ENCODE measurements at regions not wholly inside any gene's neighbourhood (a gene's known extent, or its start where the extent isn't known, plus 50 kb on each side); places are given as distances from the start of the nearest gene placed in this dataset.

DNA sequence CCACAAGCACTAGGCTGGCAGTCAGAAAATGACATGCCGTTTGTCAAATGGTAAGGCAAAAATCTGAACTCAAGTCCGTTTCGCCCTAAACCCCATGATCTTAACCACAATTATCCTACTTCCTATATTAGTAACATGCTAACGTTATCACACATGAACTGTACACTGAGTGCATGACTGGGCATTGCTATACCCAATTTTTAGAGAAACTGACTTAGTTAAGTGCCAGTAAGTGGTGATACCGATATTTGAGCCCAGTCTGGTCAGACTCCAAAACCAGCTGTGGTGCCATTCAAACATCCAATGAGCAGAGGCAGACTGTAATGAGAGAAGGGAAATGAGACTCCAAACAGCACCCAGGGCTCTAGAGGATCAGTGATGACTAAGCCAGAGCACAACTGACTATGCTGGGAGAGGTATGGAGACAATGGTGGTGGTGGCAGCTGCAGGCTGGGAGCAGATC is 311.7 kb upstream of the PKDCC start:
- DNase-seq = no peak

DNA sequence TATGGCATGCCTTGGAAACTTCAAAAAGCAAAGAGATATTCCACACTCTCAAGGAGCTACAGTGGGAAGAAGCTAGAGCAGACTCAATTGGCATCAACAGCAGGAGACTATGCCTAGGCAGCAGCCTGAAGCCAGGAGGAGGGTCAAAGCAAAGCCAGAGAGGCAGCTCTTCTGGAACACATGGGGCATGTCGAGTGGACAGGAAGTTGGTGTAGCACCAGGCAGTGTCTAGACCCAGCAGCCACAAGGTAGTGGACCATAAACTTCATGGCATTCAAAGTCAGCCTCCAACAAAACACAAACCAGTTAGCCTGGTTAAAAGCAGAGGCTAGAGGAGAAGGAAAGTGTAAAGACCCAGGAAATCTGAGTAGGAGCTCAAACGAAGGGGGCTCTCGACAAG is 311.2 kb upstream of the PKDCC start:
- no peak for DNase-seq

DNA sequence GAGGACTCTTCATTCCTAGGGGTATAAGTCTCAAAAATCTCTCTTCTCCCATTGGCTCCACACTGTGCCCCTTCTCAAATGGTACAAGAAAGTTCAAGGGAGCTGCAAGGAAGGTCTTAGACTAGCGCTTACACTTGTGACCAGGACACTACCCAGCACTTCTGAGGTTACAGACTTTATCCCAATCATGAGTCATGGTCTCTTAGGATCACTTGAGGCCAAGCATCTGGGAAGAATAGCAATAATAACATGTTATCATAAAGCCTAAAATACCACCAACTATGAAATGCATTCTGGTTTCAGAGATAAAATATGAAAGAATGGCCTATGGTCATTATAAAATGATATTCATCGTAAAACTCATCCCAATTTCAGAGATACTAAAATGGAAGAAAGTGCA is 309.9 kb upstream of the PKDCC start:
- no peak for DNase-seq

DNA sequence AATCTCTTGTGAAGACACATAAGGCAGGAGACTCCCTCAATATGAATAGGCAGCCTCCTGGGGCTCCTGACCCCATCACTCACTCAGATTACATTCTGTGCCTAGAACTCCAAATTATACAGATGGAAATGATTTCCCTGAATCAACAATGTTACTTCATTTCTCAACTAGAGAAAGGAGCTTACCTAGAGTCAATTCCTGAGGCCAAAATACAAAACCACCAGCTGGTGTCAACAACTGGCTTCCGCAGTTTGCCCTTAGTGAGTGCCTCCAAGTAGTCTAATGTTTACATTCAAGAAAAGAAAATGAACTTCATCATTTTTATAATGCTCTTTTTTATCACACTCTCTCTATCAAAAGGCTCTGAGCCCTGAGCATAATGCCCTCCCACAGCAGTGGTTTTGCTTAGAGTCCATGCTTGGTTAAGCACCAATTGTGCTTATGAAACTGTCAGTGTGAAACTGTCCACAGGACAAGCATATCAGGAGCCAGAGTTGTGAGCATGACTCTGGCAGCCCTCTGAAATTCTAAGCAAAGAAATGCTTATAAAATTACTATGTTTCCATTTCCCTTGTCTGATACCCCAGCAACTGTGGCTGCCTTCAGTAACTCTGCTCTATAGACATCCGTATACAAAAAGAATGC is 305.7 kb upstream of the PKDCC start:
- DNase-seq = no peak

DNA sequence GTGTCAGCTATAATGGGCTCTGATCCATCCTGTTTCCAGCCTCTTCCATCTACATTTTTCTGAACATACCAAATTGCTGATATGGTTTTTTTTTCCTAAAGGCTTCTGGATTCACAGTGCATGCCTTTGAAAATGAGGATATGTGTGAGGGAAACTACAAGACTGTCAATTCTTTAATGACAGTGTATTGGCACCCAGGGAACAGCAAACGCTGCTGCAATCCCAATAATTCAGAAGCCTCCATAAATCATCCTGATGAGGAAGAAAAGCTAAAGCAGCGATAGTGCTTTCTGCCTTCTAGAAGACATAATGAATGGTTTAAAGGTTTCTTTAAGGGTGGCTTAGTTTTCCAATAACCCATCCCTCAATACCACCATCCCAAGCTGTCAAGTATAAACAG is 304.5 kb upstream of the PKDCC start:
- no peak for DNase-seq

DNA sequence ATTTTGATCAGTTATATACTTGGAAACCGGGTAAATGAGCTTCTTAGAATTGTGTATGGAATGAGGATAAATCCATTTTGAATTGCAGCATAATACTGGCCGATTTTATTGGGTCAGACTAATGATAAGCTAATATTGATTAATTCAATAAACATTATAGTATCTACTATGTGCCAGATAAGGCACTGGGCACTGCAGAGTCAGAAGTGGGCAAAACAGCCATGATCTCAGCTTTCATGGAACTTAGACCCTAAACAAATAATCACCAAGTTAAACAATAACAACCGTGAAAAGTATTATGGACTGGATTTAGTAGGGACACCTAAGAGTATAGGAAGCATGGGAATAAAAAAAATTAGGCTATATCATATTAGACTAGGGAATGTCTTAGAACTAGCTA is 297.0 kb upstream of the PKDCC start:
- no peak for DNase-seq

DNA sequence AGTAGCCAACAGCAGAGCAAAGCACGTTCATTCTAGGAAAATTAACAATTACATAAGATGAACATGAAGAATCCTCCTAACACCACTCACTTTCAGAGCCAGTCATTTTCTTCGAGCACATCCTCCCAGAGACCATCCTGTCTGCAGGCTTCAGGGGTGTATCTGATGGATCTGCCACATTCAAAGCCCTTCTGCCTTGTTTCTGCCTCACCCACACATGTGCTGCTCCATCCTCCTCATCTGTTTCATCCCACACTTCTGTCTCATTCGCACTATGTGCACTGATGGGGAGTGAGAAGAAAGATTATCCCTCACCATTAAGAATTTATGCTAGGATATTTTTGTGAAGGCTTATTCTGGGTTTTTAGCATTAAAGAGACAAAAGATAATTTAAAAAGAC is 287.9 kb upstream of the PKDCC start:
- DNase-seq = no peak

DNA sequence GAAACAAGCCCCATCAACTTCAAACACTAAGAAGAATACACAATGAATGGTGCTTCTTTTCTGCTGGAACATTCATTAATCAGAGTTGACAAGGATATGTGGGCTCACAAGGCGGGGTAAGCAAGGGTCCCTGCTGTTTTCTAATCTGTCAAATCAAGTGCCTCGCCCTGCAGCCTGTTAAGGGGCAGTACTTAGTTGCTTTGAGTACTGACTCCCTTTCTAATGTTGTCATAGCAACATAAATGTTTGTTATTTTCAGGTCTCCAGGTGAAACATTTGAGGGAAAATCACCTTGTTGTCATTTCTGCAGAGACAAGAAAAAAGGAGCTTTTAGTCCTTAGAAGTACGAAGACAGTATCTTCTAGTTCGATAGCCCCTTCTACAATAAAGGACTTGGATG is 284.7 kb upstream of the PKDCC start:
- DNase-seq = no peak

DNA sequence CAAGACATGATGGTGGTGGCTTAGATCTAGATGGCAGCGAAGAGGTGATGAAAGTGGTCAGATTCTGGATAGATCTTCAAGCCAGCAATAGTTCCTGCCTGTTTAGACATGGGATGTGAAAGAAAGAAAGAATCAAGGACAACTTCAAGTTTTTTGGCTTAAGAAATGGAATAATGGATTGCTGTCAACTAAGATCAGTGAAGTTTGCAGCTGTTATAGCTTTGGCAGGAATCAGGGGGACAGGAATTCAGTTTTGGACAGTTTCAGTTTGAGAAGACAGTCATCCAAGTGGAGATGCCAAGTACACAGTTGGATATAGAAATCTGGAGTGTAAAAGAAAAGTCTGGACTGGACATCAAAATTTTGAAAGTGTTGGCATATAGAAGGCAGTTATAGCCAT is 283.7 kb upstream of the PKDCC start:
- peak; percentile 22 for DNase-seq

DNA sequence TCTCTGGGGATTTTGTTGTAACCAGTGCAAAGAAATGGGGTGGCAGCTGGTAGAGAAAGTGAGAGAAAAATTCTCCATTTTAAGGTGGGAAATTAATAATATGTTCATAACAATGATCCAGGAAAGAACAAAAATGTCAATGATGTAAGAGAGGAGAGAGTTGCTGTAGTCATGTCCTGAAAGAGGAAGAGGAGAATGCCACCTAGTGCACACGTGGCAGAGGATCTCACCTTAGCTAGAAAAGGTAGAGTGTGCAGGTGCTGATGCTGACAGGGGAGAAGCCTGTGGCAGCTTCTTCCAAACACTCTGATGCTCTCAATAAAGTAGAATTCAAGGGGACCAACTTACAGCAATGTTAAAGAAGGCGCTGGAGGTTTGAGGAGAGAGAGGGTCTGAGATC is 282.9 kb upstream of the PKDCC start:
- DNase-seq = no peak

DNA sequence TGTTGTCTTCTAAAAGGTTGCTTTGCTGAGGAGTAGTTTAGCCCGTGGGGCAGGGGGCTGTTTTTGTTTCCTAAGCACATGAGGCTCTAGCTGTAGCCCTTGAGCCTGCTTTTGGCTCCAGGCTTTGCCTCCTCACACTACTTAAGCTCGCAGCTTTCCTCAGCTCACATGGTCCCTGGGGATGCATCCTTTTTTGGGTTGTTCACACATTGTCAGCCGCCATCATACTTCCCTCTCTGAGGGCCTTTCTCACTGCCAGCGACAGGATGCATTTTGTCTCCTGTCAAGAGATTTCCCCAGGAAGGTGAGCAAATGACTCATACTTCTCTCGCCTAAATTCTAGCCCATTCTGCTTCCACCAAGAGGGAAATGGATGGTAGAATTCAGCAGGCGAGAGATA is 279.5 kb upstream of the PKDCC start:
- no peak for DNase-seq

DNA sequence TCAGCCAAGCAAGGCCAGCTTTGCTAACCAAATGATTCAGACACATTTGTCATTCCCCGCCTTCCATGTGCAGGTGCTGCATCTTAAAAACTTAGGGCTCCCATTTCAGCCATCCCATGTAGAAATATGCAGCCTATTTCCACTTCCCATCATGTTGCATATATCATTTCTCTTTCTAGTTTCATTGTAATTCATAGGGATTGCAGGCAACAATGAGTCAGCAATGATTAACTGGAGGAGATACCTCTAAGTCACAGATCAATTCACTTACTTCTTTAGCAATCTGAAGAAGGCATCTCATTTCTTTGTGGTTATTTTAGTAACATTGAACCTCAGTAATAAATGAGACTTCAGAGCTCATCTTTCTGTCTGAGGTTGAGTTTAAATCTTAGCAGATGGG is 276.1 kb upstream of the PKDCC start:
- no peak for DNase-seq

DNA sequence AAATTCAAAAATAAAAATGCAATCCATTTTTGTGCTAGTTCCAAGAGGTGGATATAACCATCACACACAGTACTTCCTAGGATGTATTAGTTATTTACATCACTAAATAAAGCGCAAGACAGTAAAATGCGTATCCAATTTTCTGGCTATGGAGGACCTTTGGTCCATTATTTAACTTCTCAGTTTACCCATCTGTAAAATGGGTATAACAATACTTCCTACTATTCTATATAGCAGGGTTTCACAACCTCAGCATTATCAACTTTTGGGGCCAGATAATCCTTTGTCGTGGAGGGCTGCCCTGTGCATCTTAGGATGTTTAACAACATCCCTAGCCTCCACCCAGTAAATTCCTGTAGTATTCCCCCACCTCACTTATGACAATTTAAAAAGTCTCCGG is 275.1 kb upstream of the PKDCC start:
- DNase-seq = no peak

DNA sequence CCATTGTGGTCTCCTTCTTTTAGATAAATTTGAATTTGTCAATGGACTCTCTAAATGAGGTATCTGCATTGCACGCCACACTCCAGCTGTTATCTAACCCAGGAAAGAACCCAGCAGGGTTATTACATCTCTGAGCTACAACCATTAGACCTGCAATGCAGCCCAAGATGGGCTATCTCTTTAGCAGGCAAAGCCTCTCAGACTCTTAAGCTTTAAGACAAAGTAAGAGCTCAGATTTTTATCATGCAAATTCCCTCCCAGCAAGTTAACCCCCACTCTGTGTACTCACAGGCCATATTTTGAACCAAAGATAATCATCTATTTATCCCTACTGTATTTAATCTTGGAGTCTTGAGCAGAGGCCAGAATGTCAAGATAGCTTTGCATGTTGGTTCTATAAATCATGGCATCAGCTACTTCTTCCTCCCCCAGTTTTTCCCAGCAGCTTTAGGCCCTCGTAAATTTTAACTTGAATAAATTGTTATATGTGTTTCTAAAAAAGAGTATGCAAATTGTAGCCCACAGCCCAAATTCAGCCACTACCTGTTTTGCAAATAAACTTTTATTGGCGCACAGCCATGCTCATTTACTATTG is 273.7 kb upstream of the PKDCC start:
- DNase-seq = no peak

DNA sequence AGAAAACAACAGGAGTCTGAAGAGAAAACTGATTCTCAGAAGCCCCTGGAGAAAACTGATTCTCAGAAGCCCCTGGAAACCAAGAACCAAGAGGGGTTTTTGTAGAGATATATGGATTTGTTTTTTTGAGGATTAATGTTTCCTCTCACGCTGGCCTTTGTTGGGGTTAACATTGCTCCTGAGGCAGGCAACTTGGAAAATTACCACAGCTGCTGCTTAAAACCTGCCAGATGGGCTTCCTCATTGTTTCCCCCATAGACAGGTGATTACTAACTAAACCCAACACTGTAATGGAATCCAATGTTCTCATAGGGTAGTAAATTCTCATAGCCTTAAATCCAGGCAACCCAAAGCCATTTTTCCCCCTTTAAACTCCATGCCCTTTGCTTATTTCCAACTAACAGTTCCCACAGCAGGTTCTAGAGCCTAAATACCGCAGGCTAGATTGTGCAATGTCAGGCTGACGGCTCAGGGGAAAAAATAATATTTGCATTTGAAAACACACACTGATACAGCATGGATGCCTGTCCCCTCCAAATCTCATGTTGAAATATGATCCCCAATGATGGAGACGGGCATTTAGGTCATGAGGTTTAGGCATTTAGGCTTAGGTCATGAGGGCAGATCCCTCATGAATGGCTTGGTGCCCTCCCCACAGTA is 272.3 kb upstream of the PKDCC start:
- peak; percentile 60 for DNase-seq

DNA sequence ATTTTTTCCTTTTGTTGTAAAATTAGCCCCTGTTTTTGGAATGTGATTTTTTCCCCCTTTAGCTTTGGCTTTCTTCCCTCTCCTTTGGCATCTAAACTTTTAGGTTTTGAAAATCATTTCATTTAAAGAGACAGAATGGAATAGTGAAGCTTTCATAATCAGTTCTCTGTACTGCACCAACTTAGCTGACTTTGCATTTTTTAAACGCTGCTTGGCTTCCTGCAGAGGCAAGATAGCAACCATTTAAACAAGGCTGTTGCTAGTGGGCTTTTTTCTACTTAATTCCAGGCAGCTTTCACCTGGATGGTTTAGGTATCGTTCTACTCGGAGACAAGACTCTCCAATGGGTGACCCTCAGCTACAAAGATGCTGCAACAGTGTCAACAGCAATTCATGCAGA is 267.9 kb upstream of the PKDCC start:
- DNase-seq = no peak

DNA sequence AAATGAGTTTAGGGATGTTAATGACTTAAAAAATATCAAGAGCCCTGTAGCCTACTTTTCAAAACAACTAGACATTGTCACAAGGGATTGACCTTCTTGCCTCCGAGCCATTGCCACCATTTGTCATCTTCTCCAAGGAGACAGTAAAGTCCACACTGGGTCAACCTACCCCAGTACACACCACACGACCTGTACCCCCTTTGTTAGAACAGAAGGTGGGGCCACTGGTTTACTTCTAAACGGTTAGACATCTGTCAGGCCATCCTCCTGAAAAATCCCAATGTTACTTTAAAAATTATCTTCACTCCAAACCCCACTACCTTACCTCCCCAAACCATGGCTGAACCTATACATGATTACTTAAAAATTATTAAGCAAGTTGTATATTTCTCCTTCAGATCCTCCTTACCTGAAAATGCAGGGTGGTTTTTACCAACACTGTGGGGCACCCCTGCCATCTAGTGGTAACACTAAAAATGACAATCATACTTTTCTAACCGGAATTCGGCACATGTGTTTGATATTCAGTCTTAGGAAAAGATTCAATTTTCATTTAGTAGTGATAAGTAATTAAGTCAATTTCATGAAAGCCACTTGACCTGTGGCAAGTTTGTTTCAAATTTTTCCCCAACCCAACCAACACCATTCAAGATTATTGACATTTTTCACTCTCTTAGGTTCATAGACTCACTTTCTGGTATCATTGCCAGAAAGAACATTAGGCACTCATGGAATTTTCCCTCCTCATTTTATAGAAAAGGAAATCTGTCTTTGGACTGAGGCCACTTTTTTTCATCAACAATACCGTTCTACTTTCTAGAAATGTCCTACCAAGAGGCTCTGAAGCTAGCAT is 265.3 kb upstream of the PKDCC start:
- DNase-seq = peak; percentile 47

DNA sequence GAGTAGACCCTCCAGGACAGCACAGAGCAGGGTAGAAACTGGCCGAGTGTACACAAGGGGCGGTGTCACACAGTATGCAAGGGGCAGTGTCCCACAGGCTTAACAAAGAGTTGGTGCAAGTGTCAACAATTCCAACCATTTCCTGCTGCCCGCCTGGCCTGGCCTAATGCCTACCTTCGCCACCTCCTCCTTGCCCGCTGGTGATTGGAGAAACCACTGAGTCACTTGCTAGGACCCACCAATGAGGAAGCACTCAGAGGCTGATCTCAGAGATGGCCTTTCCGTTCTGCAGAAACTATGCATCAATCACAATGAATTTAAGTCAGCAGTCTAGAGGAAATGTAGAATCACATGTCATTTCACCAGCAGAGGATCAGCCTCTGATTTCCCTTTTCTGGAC is 263.3 kb upstream of the PKDCC start:
- DNase-seq = no peak

DNA sequence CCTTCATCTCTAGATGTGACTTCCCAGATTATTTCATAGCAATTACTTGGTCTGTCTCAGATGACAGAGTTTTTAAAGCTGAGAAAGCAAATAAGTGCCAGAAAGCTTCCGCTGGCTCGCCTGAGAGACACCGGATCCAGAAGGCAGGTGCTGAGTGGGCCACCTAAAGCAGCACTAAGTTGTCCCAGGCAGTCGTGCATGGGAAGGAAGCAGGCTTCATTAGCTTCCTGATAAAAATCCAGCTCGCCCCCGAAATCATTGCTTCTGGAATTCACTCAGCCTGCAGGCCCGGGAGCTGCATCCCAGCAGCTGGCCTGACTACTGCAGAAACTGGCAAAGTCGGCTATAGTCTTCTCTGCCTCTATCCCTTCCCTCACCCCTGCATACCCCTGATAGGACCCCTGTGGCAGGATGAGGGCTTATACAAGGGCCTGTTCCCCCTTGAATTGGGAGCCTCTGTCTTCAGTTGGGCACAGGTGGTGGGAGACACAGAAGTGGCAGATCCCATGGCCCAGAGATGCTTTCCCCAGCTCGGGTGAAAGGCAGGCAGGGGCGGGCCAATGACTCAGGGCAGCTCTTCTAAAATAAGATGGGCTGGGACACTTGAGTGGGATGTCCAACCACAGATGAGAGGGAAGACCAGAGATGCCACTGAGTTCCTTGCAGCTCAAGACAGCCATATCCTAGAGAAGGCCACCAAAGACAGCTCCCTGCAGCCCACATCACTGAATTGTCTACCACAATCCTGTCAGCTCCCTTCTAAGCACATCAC is 262.4 kb upstream of the PKDCC start:
- DNase-seq = no peak

DNA sequence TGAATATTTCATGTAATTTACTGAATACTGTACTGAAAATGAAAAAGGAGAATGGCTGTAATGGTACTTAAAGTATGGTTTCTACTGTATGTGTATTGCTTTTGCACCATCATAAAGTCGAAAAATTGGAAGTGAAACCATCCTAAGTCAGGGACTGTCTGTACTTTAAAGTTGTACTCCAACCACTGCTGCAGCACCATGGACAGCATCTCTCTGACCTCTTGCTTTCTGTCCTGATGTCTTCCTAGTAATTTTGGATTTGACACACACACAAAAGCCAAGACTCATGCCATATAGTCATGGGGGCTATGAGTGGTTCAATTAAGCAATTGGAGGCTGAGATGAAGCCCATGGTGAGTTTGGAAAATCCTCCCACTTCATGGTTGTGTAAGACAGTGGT is 256.3 kb upstream of the PKDCC start:
- peak; percentile 60 for DNase-seq

DNA sequence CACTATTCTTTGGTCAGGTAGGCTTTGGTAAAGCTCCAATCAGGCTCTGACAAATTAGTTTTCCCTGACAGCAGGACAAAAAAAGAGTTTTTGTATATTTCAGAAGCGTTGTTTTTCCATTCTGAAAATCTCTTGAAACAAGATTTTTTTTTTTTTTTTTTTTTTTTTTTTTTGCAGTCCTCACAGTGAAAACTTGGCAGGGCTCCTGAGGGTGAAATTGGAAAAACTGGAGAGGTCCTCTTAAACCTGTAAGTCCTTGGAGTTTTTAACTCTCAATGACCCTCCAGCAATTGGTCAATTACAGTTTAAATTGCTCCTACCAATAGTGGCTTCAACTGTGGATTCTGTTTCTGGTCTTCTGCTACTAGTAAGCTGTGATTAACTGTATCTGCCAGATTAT is 244.5 kb upstream of the PKDCC start:
- DNase-seq = no peak

DNA sequence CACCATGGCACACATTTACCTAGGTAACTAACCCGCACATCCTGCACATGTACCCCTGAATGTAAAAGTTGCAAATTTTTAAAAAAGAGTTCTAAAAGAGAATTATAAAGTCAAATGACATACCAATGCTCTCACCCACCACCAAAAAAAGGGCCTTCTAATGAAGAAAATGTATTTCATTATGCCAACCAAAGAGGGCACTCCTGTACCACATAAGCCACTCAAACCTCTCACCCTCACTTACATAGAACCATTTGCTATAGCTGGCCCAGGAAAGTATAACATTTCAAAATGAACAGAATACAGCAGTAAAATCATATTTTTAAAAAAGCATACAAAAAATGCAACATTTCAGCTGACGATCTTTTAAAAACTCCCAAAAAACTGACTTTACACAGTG is 241.5 kb upstream of the PKDCC start:
- DNase-seq = no peak

DNA sequence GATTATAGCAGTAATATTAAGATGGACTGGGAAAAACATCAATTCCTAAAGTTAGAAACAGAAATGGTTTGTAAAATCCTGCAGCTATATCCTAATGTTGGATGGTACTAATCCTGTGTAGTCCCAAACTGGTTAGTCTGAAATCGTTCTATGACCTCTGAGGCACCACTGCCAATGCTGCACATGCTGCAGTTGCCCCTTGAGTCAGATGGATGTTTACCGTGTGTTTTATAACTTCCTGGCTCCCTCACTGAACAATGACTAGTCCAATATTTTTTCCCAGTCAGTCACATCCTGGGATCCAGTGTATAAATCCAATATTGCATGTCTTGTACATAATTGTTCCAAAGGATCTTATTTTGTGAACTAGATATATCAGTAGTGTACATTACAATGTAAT is 226.7 kb upstream of the PKDCC start:
- no peak for DNase-seq
